Transverse colon (tissue), 4 donors: ENCODE measurements at regions not wholly inside any gene's neighbourhood (a gene's known extent, or its start where the extent isn't known, plus 50 kb on each side); places are given as distances from the start of the nearest gene placed in this dataset.

Experiments used
- DNase-seq: peaks from one replicate; pipeline ENCODE4 v3.0.0-alpha.2; 2019
- H3K27ac ChIP-seq, 4 donors: fragments of 200-600 bp; sonication (generic); 2 replicates each; pipeline ENCODE4 v1.5.1; 2016 to 2018; ENCODE audit warnings: inconsistent platforms in 4 of 4
- H3K27me3 ChIP-seq: fragments of 200-600 bp; sonication (generic); 2 replicates; pipeline ENCODE4 v1.5.1; 2017; ENCODE audit warnings: inconsistent platforms
- H3K36me3 ChIP-seq, 4 donors: fragments of 200-600 bp; sonication (generic); 2 replicates each; pipeline ENCODE4 v1.5.1; 2017 to 2019; ENCODE audit warnings: inconsistent platforms in 4 of 4
- H3K4me1 ChIP-seq, 4 donors: fragments of 200-600 bp; sonication (generic); 2 replicates each; pipeline ENCODE4 v1.5.1; 2017 to 2020; ENCODE audit warnings: inconsistent platforms in 4 of 4
- H3K4me3 ChIP-seq, 4 donors: fragments of 200-600 bp; sonication (generic); 1 replicate in 1 of 4; 2 replicates in 3 of 4; pipeline versions ENCODE4 v1.5.1 to v1.6.1; 2017 to 2019; ENCODE audit warnings: inconsistent platforms in 4 of 4
- H3K9me3 ChIP-seq, 2 donors: fragments of 200-600 bp; sonication (generic); 2 replicates each; pipeline ENCODE4 v1.5.1; 2017 to 2019; ENCODE audit warnings: inconsistent platforms in 2 of 2
- EP300 ChIP-seq: sonication (generic); formaldehyde crosslinking; IDR thresholded peaks from one replicate; pipeline ENCODE4 v1.6.1; 2017; ENCODE audit warnings: antibody characterized with exemption, low read depth
- POLR2A ChIP-seq: fragments of 450-650 bp; IDR thresholded peaks from one replicate; pipeline ENCODE4 v1.6.1; 2016; ENCODE audit warnings: antibody characterized with exemption, mild to moderate bottlenecking, moderate library complexity
- POLR2AphosphoS5 ChIP-seq, 3 donors: sonication (generic); formaldehyde crosslinking; IDR thresholded peaks; one replicate each; pipeline ENCODE4 v1.6.1; 2016; ENCODE audit warnings: antibody characterized with exemption in 3 of 3
- WGBS, 2 donors: methylation state at CpG; one replicate each; pipeline ENCODE4 v1.1.5; 2018; ENCODE audit warnings: low coverage in 1 of 2; 5-methylcytosine and 5-hydroxymethylcytosine counted together
- in situ Hi-C, 4 donors: fragments of 200-750 bp; cut with MboI; loops; one replicate each; pipeline versions ENCODE4 v1.15.0 to v1.15.1; 2017; ENCODE audit warnings: low sequenced_read_pairs in 3 of 4, low pct_ligation_motif_present in 1 of 4, low pct_unique_long_range_greater_than_20kb in 1 of 4
- intact Hi-C: fragments of 100-400 bp; cut with DNase I; formaldehyde crosslinking; loops from one replicate; pipeline ENCODE4 v1.15.1; 2023; ENCODE audit warnings: low total_unique reads
- TF ChIP-seq, protein P1 (sequence below), 5 experiments: fragments of 200-600 bp in 3 of 5; fragments of 450-650 bp in 2 of 5; sonication (generic) in 3 of 5; IDR thresholded peaks; 1 replicate in 2 of 5; 2 replicates in 3 of 5; pipeline ENCODE4 v1.5.1; 2016 to 2017; ENCODE audit warnings: antibody characterized with exemption in 5 of 5, inconsistent platforms in 3 of 5, mild to moderate bottlenecking in 2 of 5, moderate library complexity in 1 of 5

DNA sequence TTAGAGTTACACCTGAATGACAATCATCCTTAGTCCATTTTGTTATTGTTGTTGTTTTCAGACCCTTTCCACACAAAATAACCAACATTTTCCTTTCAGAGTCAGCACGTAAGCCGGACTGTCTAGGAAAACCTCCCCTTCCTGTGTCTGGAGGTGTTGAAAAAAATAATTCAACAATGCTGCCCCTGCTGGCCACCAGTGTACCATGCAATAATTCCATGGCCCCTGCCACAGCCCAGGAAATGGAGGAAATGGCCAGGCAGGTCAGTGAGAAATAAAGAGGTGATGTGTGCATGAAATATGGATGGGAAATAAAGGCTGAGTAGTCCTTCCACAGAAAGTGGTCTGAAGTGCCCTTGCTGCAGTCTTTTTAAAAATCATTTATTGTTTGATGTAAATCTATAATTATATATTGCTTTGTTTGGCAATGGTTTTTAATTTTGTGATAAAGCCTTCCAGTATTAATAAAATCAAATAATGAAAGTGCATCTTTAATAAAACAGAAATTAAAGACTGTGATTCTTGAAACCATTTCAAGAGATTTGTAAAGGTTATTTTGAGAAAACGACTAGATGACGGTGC is 152.8 kb upstream of the PAPPA start:
- Histone ChIP-seq H3K4me3 (no peak overlapping the region), H3K4me1 (no peaks in the 10 kb centered on the region), H3K36me3 (no peaks in the 10 kb centered on the region), H3K9me3 (no peaks in the 10 kb centered on the region), H3K27ac (no peak overlapping the region), H3K27me3 (no peaks in the 10 kb centered on the region)
- WGBS, 2 donors = 77 to 81% methylated on average over 4 of the region's 4 CpGs
- peak; percentile 8 for DNase-seq
- no peak for TF ChIP-seq POLR2A
- TF ChIP-seq POLR2AphosphoS5 (IDR thresholded peaks at IDR 0.05) = no peak
- no peak for TF ChIP-seq EP300
- TF ChIP-seq, protein P1, sequence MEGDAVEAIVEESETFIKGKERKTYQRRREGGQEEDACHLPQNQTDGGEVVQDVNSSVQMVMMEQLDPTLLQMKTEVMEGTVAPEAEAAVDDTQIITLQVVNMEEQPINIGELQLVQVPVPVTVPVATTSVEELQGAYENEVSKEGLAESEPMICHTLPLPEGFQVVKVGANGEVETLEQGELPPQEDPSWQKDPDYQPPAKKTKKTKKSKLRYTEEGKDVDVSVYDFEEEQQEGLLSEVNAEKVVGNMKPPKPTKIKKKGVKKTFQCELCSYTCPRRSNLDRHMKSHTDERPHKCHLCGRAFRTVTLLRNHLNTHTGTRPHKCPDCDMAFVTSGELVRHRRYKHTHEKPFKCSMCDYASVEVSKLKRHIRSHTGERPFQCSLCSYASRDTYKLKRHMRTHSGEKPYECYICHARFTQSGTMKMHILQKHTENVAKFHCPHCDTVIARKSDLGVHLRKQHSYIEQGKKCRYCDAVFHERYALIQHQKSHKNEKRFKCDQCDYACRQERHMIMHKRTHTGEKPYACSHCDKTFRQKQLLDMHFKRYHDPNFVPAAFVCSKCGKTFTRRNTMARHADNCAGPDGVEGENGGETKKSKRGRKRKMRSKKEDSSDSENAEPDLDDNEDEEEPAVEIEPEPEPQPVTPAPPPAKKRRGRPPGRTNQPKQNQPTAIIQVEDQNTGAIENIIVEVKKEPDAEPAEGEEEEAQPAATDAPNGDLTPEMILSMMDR (IDR thresholded peaks at IDR 0.05) = peak in 4 of 5 experiments; percentile 25 to 40 (median 30)
- intact Hi-C loops = no loop called here
- in situ Hi-C loops = no loop called here

DNA sequence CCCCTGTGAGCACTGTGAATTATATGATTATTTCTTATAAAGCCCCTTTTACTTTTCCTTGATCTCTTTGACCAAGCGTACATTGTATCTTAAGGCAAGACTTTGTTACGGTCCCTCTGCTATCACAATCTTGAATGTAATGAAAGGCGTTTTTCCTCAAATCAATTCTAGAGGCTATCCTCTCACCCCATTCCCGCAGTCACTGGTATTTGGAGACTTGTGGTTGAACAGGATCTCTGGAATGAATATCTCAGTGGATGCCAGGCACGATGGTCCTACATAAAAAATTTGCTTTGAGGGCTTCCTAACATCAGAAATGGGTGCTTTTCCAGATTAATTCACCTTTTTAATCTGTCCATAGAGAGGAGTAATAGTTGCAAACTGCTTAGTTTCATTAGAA is 151.4 kb upstream of the PAPPA start:
- in situ Hi-C loops = no loop called here
- H3K4me1 ChIP-seq = no peaks in the 10 kb centered on the region
- WGBS, 2 donors = 74 to 86% methylated on average over 3 to 5 of the region's 5 CpGs

DNA sequence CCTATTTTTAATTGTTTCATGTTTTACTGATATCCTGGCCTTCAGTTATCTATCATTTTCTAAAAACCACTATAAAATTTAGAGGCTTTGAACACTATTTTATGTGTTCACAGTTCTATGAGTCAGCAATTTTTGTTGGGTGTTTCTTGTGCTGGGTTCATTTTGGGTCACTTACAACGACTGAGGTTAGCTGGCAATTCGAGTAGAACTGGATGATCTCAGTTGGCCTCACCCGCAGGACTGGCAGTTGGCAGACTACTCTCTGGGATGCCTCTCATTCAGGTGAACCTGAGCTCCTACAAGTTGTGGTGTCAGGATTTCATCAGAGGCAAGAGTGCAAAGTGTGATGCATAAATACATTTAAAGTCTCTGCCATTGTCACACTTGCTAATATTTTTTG is 151.0 kb upstream of the PAPPA start:
- no peak for DNase-seq
- 29 to 50% methylated on average over 1 to 3 of the region's 3 CpGs for WGBS, 2 donors
- H3K27ac ChIP-seq = no peak overlapping the region
- no peaks in the 10 kb centered on the region for H3K36me3 ChIP-seq
- H3K9me3 ChIP-seq = no peaks in the 10 kb centered on the region
- in situ Hi-C loops (no loop called here), intact Hi-C loops (no loop called here)
- no peak overlapping the region for H3K4me3 ChIP-seq
- H3K4me1 ChIP-seq = no peaks in the 10 kb centered on the region
- H3K27me3 ChIP-seq = no peaks in the 10 kb centered on the region
- TF ChIP-seq POLR2AphosphoS5 (IDR thresholded peaks at IDR 0.05) (no peak), EP300 (no peak), POLR2A (no peak)
- TF ChIP-seq, protein P1 (IDR thresholded peaks at IDR 0.05) = no peak

More for the DNA sequence above, 151.4 kb upstream of the PAPPA start:
- no peak overlapping the region for H3K27ac ChIP-seq
- no peaks in the 10 kb centered on the region for H3K36me3 ChIP-seq
- TF ChIP-seq, protein P1 (IDR thresholded peaks at IDR 0.05) = no peak
- TF ChIP-seq POLR2A (no peak), EP300 (no peak), POLR2AphosphoS5 (IDR thresholded peaks at IDR 0.05) (no peak)
- DNase-seq = no peak
- H3K4me3 ChIP-seq = no peak overlapping the region
- intact Hi-C loops = no loop called here
- H3K27me3 ChIP-seq = no peaks in the 10 kb centered on the region
- no peaks in the 10 kb centered on the region for H3K9me3 ChIP-seq

DNA sequence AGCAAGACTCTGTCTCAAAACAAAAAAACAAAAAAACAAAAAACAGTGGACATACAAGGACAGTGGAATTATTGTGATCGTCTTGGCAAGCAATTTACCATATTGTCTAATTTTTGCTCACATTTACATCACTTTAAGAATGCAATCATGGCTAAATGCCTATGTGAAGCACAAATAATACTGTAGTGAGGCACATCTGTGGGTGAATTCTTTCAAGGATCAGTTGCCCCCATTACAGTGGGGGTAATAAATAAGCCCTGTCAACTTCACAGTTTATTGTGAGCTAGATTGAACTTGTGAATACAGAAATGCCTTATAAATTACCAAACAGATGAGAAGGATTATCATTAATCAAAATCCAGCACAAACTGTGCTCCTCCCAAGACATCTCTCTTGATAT is 150.2 kb upstream of the PAPPA start:
- Histone ChIP-seq H3K4me1 (no peaks in the 10 kb centered on the region), H3K9me3 (no peaks in the 10 kb centered on the region), H3K4me3 (no peak overlapping the region), H3K27ac (no peak overlapping the region), H3K36me3 (no peaks in the 10 kb centered on the region), H3K27me3 (no peaks in the 10 kb centered on the region)
- in situ Hi-C loops = no loop called here
- 75 to 78% methylated on average over 1 of the region's 1 CpG for WGBS, 2 donors
- no peak for TF ChIP-seq EP300
- TF ChIP-seq POLR2A = no peak
- TF ChIP-seq, protein P1 (IDR thresholded peaks at IDR 0.05) = no peak
- intact Hi-C loops = no loop called here
- no peak for DNase-seq
